ENCODE measurements at regions not wholly inside any gene's neighbourhood (a gene's known extent, or its start where the extent isn't known, plus 50 kb on each side); places are given as distances from the start of the nearest gene placed in this dataset.

DNA sequence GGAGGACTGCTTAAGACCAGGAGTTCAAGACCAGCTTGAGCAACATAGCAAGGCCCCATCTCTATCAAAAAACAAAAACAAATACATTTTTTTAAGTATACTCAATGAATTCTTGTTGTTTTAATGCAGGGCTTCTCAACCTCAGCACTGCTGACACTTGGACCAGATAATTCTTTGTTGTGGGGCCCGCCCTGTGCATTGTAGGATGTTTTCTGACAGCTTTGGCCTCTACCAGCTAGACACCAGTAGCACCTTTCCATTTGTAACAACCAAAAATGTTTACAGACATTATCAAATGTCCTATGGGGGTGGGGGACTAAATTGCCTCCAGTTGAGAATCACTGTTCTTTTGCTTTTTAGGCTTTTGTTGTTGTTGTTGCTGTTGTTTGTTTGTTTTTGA, 128.1 kb upstream of the MDM1 start:
- no peak for TF ChIP-seq POLR2AphosphoS5 (IDR thresholded peaks at IDR 0.05)
- TF ChIP-seq, protein P1, sequence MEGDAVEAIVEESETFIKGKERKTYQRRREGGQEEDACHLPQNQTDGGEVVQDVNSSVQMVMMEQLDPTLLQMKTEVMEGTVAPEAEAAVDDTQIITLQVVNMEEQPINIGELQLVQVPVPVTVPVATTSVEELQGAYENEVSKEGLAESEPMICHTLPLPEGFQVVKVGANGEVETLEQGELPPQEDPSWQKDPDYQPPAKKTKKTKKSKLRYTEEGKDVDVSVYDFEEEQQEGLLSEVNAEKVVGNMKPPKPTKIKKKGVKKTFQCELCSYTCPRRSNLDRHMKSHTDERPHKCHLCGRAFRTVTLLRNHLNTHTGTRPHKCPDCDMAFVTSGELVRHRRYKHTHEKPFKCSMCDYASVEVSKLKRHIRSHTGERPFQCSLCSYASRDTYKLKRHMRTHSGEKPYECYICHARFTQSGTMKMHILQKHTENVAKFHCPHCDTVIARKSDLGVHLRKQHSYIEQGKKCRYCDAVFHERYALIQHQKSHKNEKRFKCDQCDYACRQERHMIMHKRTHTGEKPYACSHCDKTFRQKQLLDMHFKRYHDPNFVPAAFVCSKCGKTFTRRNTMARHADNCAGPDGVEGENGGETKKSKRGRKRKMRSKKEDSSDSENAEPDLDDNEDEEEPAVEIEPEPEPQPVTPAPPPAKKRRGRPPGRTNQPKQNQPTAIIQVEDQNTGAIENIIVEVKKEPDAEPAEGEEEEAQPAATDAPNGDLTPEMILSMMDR (IDR thresholded peaks at IDR 0.05) = no peak
- TF ChIP-seq POLR2A (IDR thresholded peaks at IDR 0.05) = no peak
